ENCODE measurements at regions not wholly inside any gene's neighbourhood (a gene's known extent, or its start where the extent isn't known, plus 50 kb on each side); places are given as distances from the start of the nearest gene placed in this dataset.
"Not testable (repeated sequence)": the region's sequence is repeated elsewhere in the genome, so short reads cannot be mapped to it uniquely, and the experiment has no call there.

DNA sequence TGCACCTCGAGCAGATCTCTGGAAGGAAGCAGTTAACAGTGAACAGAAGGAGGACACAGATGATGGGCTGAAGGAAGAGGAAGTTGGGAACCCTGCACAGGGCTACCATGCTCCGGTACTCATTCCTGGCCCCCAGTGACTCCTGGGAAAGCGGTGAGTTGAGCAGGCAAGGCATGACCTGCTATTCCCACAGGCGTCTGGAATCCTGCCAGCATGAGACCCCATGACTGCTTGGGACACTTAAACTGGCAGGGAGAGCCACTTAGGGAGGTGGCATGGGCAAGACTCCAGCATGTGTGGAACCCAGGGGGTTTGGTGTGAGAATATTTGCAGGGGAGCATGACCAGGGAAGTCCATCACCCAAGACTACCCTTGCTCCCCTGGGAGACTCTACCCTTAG, 1056.4 kb upstream of the POU3F4 start:
- Histone ChIP-seq H3K9me3 (no peaks in the 10 kb centered on the region), H3K4me1 (no peaks in the 10 kb centered on the region), H3K4me3 (no peak overlapping the region), H3K27me3 (ENCODE audit: low read depth) (no peaks in the 10 kb centered on the region), H3K27ac (no peak overlapping the region), H3K36me3 (no peaks in the 10 kb centered on the region)
- TF ChIP-seq, protein P1, sequence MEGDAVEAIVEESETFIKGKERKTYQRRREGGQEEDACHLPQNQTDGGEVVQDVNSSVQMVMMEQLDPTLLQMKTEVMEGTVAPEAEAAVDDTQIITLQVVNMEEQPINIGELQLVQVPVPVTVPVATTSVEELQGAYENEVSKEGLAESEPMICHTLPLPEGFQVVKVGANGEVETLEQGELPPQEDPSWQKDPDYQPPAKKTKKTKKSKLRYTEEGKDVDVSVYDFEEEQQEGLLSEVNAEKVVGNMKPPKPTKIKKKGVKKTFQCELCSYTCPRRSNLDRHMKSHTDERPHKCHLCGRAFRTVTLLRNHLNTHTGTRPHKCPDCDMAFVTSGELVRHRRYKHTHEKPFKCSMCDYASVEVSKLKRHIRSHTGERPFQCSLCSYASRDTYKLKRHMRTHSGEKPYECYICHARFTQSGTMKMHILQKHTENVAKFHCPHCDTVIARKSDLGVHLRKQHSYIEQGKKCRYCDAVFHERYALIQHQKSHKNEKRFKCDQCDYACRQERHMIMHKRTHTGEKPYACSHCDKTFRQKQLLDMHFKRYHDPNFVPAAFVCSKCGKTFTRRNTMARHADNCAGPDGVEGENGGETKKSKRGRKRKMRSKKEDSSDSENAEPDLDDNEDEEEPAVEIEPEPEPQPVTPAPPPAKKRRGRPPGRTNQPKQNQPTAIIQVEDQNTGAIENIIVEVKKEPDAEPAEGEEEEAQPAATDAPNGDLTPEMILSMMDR (IDR thresholded peaks at IDR 0.05): no peak
- no peak for ATAC-seq
- DNase-seq: no peak
- intact Hi-C loops (cut with DNase I): no loop called here

DNA sequence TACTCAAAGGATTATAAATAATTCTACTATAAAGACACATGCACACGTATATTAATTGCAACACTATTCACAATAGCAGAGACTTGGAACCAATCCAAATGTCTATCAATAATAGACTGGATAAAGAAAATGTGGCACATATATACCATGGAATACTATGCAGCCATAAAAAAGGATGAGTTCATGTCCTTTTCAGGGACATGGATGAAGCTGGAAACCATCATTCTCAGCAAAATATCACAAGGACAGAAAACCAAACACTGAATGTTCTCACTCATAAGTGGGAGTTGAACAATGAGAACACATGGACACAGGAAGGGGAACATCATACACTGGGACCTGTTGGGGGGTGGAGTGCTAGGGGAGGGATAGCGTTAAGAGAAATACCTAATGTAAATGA, 1052.2 kb upstream of the POU3F4 start:
- DNase-seq; ATAC-seq; H3K4me1 ChIP-seq; H3K9me3 ChIP-seq; H3K4me3 ChIP-seq; H3K27ac ChIP-seq; intact Hi-C loops (cut with DNase I); H3K27me3 ChIP-seq (ENCODE audit: low read depth); H3K36me3 ChIP-seq: not testable (repeated sequence)

DNA sequence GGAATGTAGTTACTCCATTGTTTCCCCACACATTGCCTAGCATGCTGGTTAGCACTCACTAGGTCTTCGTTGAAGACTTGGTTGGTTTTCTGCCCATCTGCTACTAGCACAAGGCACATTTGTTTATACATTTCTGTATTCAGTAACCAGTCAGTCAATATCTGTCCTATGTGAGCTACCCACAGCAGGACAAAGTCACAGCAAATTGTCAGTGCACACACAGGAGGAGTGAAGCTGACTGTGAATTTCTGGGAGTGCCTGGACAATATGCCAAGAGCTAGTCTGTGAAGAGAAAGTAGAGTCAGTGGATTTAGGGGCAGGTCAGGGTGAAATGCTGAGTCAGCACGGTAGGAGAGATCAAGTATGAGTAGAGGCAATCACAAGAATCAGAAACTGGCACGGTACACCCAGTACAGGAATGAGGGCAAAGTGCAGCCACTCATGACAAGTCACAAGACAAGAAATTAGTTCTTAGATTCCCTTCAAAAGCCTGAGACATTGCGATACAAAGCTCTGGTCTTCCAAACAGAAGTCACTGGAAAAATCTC, 1049.8 kb upstream of the POU3F4 start:
- no peaks in the 10 kb centered on the region for H3K36me3 ChIP-seq
- H3K4me1 ChIP-seq: no peaks in the 10 kb centered on the region
- intact Hi-C loops (cut with DNase I): no loop called here
- no peak for ATAC-seq
- no peak overlapping the region for H3K4me3 ChIP-seq
- no peak for DNase-seq
- H3K27me3 ChIP-seq (ENCODE audit: low read depth): no peaks in the 10 kb centered on the region
- H3K9me3 ChIP-seq: no peaks in the 10 kb centered on the region
- TF ChIP-seq, protein P1 (IDR thresholded peaks at IDR 0.05): no peak
- no peak overlapping the region for H3K27ac ChIP-seq

DNA sequence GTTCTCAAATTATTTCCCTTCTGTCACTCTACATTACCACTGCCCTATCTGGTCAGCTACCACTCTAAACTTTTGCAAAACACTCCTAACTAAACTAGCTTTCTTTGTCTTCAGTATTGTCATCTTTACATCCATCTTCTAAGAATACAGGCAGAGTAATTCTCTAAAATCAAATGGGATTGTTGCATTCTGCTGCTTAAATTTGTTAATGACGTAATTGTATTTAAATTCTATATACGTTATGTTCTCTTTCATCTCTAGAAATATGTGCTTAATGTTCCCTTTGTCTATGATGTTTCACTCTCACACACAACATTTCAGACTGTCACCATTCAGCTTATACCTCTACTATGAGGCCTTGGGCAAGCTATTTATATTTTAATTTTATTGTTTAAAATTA, 1041.1 kb upstream of the POU3F4 start:
- intact Hi-C loops (cut with DNase I): no loop called here
- no peak for ATAC-seq
- H3K4me3 ChIP-seq: no peak overlapping the region
- no peaks in the 10 kb centered on the region for H3K27me3 ChIP-seq (ENCODE audit: low read depth)
- H3K27ac ChIP-seq: no peak overlapping the region
- no peaks in the 10 kb centered on the region for H3K9me3 ChIP-seq
- no peaks in the 10 kb centered on the region for H3K36me3 ChIP-seq
- DNase-seq: no peak
- TF ChIP-seq, protein P1 (IDR thresholded peaks at IDR 0.05): no peak
- H3K4me1 ChIP-seq: no peaks in the 10 kb centered on the region
